H1 (cell line): ENCODE measurements at regions not wholly inside any gene's neighbourhood (a gene's known extent, or its start where the extent isn't known, plus 50 kb on each side); places are given as distances from the start of the nearest gene placed in this dataset.

ENCODE experiments used
- CTCF ChIA-PET: fragments of 300-600 bp; sonication (Branson Sonifier 250); formaldehyde crosslinking; loops from one replicate; lab custom pipeline; 2021; ENCODE audit not compliant: partially characterized antibody; lab: Charles Lee
- POLR2A ChIA-PET: fragments of 300-600 bp; sonication (Branson Sonifier 250); formaldehyde crosslinking; loops from one replicate; lab custom pipeline; 2021; ENCODE audit warnings: inconsistent platforms; ENCODE audit not compliant: partially characterized antibody; lab: Charles Lee
- DNase-seq, 2 experiments: peaks; one replicate each; pipeline versions ENCODE4 v3.0.0 to v3.0.0-alpha.2; 2010 to 2022; ENCODE audit warnings: low spot score in 2 of 2, low read depth in 1 of 2, mixed read lengths in 1 of 2
- FAIRE-seq: peaks from 2 replicates; lab custom pipeline; 2011; peaks lifted over from hg19 to GRCh38; lab: Jason Lieb, UNC
- H2AFZ ChIP-seq: 2 replicates; pipeline ENCODE4 v1.8.1; 2012; ENCODE audit warnings: low read length, inconsistent platforms
- H2AK5ac ChIP-seq: 2 replicates; pipeline ENCODE4 v1.6.1; 2013; ENCODE audit warnings: low read depth, low read length
- H2BK120ac ChIP-seq: replicated peaks from 2 replicates; pipeline ENCODE3; 2013; ENCODE audit warnings: low read depth, low read length, inconsistent platforms
- H2BK12ac ChIP-seq: 2 replicates; pipeline ENCODE4 v1.6.1; 2013; ENCODE audit warnings: low read depth, low read length
- H2BK15ac ChIP-seq: 2 replicates; pipeline ENCODE4 v1.6.1; 2013; ENCODE audit warnings: low read length
- H2BK20ac ChIP-seq: 2 replicates; pipeline ENCODE4 v1.6.1; 2013; ENCODE audit warnings: low read length
- H2BK5ac ChIP-seq: 2 replicates; pipeline ENCODE4 v1.6.1; 2013; ENCODE audit warnings: low read depth, low read length
- H3K14ac ChIP-seq: 2 replicates; pipeline ENCODE4 v1.6.1; 2013; ENCODE audit warnings: inconsistent platforms; ENCODE audit not compliant: insufficient read length
- H3K18ac ChIP-seq: 2 replicates; pipeline ENCODE4 v1.6.1; 2013; ENCODE audit warnings: low read length; ENCODE audit errors: extremely low read depth
- H3K23ac ChIP-seq: 2 replicates; pipeline ENCODE4 v1.6.1; 2013; ENCODE audit warnings: inconsistent platforms; ENCODE audit not compliant: insufficient read length
- H3K23me2 ChIP-seq: 2 replicates; pipeline ENCODE4 v1.6.1; 2013; ENCODE audit warnings: low read depth, low read length
- H3K27ac ChIP-seq: 2 replicates; pipeline ENCODE4 v1.6.1; 2011; ENCODE audit warnings: low read depth, low read length, inconsistent platforms
- H3K27me3 ChIP-seq, 4 experiments: replicated peaks in 1 of 4; 1 replicate in 1 of 4; 2 replicates in 3 of 4; pipeline versions ENCODE4 v1.6.1 to v1.8.1; 2011 to 2013; ENCODE audit warnings: low read length in 3 of 4, mild to moderate bottlenecking in 3 of 4, inconsistent platforms in 2 of 4, mixed read lengths in 2 of 4, moderate library complexity in 1 of 4; ENCODE audit not compliant: control insufficient read depth in 3 of 4, insufficient read depth in 3 of 4; ENCODE audit errors: extremely low read depth in 1 of 4
- H3K36me3 ChIP-seq, 4 experiments: 2 replicates each; pipeline versions ENCODE4 v1.6.1 to v1.8.1; 2011 to 2013; ENCODE audit warnings: mild to moderate bottlenecking in 4 of 4, low read length in 3 of 4, moderate library complexity in 2 of 4, control low read depth in 1 of 4, inconsistent platforms in 1 of 4; ENCODE audit not compliant: insufficient read depth in 4 of 4, control insufficient read depth in 2 of 4
- H3K4ac ChIP-seq: replicated peaks from 2 replicates; pipeline ENCODE3; 2013; ENCODE audit warnings: low read length, low read depth, mixed read lengths, inconsistent platforms; ENCODE audit not compliant: insufficient read length
- H3K4me1 ChIP-seq, 4 experiments: replicated peaks in 1 of 4; 1 replicate in 1 of 4; 2 replicates in 3 of 4; pipeline versions ENCODE4 v1.6.1 to v1.8.1; 2011 to 2013; ENCODE audit warnings: low read length in 3 of 4, inconsistent platforms in 2 of 4, mixed read lengths in 1 of 4; ENCODE audit not compliant: insufficient read depth in 4 of 4, control insufficient read depth in 3 of 4
- H3K4me2 ChIP-seq, 2 experiments: 2 replicates each; pipeline versions ENCODE4 v1.6.1 to v1.8.1; 2011 to 2013; ENCODE audit warnings: low read depth in 2 of 2, low read length in 2 of 2, control low read depth in 1 of 2, inconsistent platforms in 1 of 2, mild to moderate bottlenecking in 1 of 2; ENCODE audit not compliant: insufficient read depth in 1 of 2
- H3K4me3 ChIP-seq, 4 experiments: fragments of 200-600, 300-600 bp in 1 of 4; sonication (generic), shearing (Covaris generic), sonication (Bioruptor Twin) in 1 of 4; 2 replicates each; pipeline versions ENCODE4 v1.5.1 to v1.8.1; 2011 to 2016; ENCODE audit warnings: low read length in 4 of 4, low read depth in 3 of 4, control low read depth in 2 of 4, inconsistent platforms in 2 of 4, mild to moderate bottlenecking in 2 of 4, mixed read lengths in 1 of 4, moderate library complexity in 1 of 4; ENCODE audit not compliant: insufficient read depth in 2 of 4; ENCODE audit errors: extremely low read depth in 1 of 4
- H3K56ac ChIP-seq: replicated peaks from 2 replicates; pipeline ENCODE3; 2013; ENCODE audit warnings: low read depth, mild to moderate bottlenecking, mixed read lengths, low read length, inconsistent platforms; ENCODE audit not compliant: insufficient read length
- H3K79me1 ChIP-seq: 2 replicates; pipeline ENCODE4 v1.6.1; 2013; ENCODE audit warnings: low read depth, low read length, control low read depth
- H3K79me2 ChIP-seq, 2 experiments: 2 replicates each; pipeline versions ENCODE4 v1.6.1 to v1.8.1; 2012 to 2013; ENCODE audit warnings: low read length in 2 of 2, mild to moderate bottlenecking in 2 of 2, inconsistent platforms in 1 of 2; ENCODE audit not compliant: insufficient read depth in 2 of 2, control insufficient read depth in 1 of 2
- H3K9ac ChIP-seq, 4 experiments: replicated peaks in 1 of 4; 1 replicate in 1 of 4; 2 replicates in 3 of 4; pipeline versions ENCODE4 v1.6.1 to v1.8.1; 2011 to 2013; ENCODE audit warnings: low read depth in 3 of 4, low read length in 3 of 4, control low read depth in 2 of 4, mild to moderate bottlenecking in 2 of 4, moderate library complexity in 2 of 4, inconsistent platforms in 1 of 4; ENCODE audit errors: extremely low read depth in 1 of 4
- H3K9me3 ChIP-seq, 2 experiments: 2 replicates each; pipeline versions ENCODE4 v1.6.1 to v1.8.1; 2012 to 2013; ENCODE audit warnings: mild to moderate bottlenecking in 2 of 2, moderate library complexity in 2 of 2, control low read depth in 1 of 2, inconsistent platforms in 1 of 2, low read depth in 1 of 2, low read length in 1 of 2, mixed read lengths in 1 of 2; ENCODE audit not compliant: insufficient read depth in 2 of 2
- H4K20me1 ChIP-seq, 2 experiments: replicated peaks in 1 of 2; 2 replicates each; pipeline versions ENCODE3 to v1.8.1; 2011 to 2013; ENCODE audit warnings: inconsistent platforms in 2 of 2, low read length in 2 of 2, mild to moderate bottlenecking in 1 of 2; ENCODE audit not compliant: insufficient read depth in 2 of 2, control insufficient read depth in 1 of 2
- H4K5ac ChIP-seq: 2 replicates; pipeline ENCODE4 v1.6.1; 2013; ENCODE audit warnings: low read length, low read depth, mixed read lengths, inconsistent platforms; ENCODE audit not compliant: insufficient read length
- H4K8ac ChIP-seq: 2 replicates; pipeline ENCODE4 v1.8.0; 2013; ENCODE audit warnings: mild to moderate bottlenecking, moderate library complexity, low read length, inconsistent platforms; ENCODE audit not compliant: insufficient read depth; ENCODE audit errors: extremely low read depth
- H4K91ac ChIP-seq: replicated peaks from 2 replicates; pipeline ENCODE3; 2013; ENCODE audit warnings: low read length, mixed read lengths, inconsistent platforms; ENCODE audit not compliant: insufficient read length
- BRCA1 ChIP-seq: IDR thresholded peaks from 2 replicates; pipeline ENCODE4 v1.6.1; 2012; ENCODE audit warnings: low read depth, low read length, improper control_type of control experiment
- CHD1 ChIP-seq: IDR thresholded peaks from 2 replicates; pipeline ENCODE4 v1.6.1; 2012; ENCODE audit warnings: low read depth, low read length, improper control_type of control experiment
- CHD2 ChIP-seq: IDR thresholded peaks from 2 replicates; pipeline ENCODE4 v1.6.1; 2012; ENCODE audit warnings: low read length, improper control_type of control experiment
- JUND ChIP-seq: IDR thresholded peaks from 2 replicates; pipeline ENCODE4 v1.6.1; 2011; ENCODE audit warnings: mild to moderate bottlenecking, improper control_type of control experiment, low read length
- KDM1A ChIP-seq: fragments of 200-600, 300-600 bp; sonication (generic); IDR thresholded peaks from 2 replicates; pipeline ENCODE4 v1.7.1; 2016; ENCODE audit warnings: mild to moderate bottlenecking, low read length, borderline replicate concordance
- MAFK ChIP-seq: IDR thresholded peaks from 2 replicates; pipeline ENCODE4 v1.6.1; 2012; ENCODE audit warnings: low read depth, mild to moderate bottlenecking, improper control_type of control experiment, low read length
- MAX ChIP-seq: IDR thresholded peaks from 2 replicates; pipeline ENCODE4 v1.6.1; 2012; ENCODE audit warnings: inconsistent platforms
- NANOG ChIP-seq: IDR thresholded peaks from 2 replicates; pipeline ENCODE4 v1.6.1; 2011; ENCODE audit warnings: low read length, low read depth, mild to moderate bottlenecking, inconsistent platforms; ENCODE audit not compliant: insufficient read depth, poor library complexity, severe bottlenecking
- SP1 ChIP-seq: IDR thresholded peaks from 2 replicates; pipeline ENCODE4 v1.6.1; 2011; ENCODE audit warnings: low read depth, low read length
- TAF1 ChIP-seq: IDR thresholded peaks from 2 replicates; pipeline ENCODE4 v1.6.1; 2011; ENCODE audit warnings: mild to moderate bottlenecking, low read depth, low read length
- WGBS, 2 experiments: shearing (Covaris generic) in 1 of 2; methylation state at CpG; one replicate each; pipeline versions ENCODE4 v1.1.6 to v1.1.7; 2013 to 2015; ENCODE audit warnings: low lambda C conversion rate in 2 of 2, mixed read lengths in 2 of 2, inconsistent platforms in 1 of 2, low coverage in 1 of 2, missing lambda C conversion rate in 1 of 2; ENCODE audit not compliant: insufficient replicate concordance in 2 of 2, insufficient coverage in 1 of 2, insufficient read length in 1 of 2; ENCODE audit errors: extremely low coverage in 1 of 2, missing lambda C conversion rate in 1 of 2; 5-methylcytosine and 5-hydroxymethylcytosine counted together

- H4K20me1 ChIP-seq, result no peaks in the 10 kb centered on the region
- no peak overlapping the region for H2AK5ac ChIP-seq
- H3K18ac ChIP-seq, result no peak overlapping the region
- POLR2A ChIA-PET, result interaction anchor here (1.5 kb wide), 1 partner anchor 29 kb away, joined by 4 read pairs; no protein-coding TSS in a partner anchor
- H3K36me3 ChIP-seq, result no peaks in the 10 kb centered on the region
- no peak for DNase-seq
- WGBS, 2 experiments, result 82% methylated on average over 19 of the region's 19 CpGs; no CpG with 5 or more reads in 1 of the 2 experiments
- H4K91ac ChIP-seq, result no peak overlapping the region
- H2BK12ac ChIP-seq, result no peak overlapping the region
- H3K4me3 ChIP-seq, result no peak overlapping the region
- no peaks in the 10 kb centered on the region for H3K79me1 ChIP-seq
- H2BK5ac ChIP-seq, result no peak overlapping the region
- H4K5ac ChIP-seq, result no peak overlapping the region
- H2BK15ac ChIP-seq, result no peak overlapping the region
- no peak overlapping the region for H3K4ac ChIP-seq
- H3K23me2 ChIP-seq, result no peaks in the 10 kb centered on the region
- no peak overlapping the region for H3K56ac ChIP-seq
- no peak overlapping the region for H2BK20ac ChIP-seq
- no peak overlapping the region for H2AFZ ChIP-seq
- no peak overlapping the region for H3K14ac ChIP-seq
- CTCF ChIA-PET, result interaction anchor here (0.9 to 7.4 kb wide), 8 partner anchors 8 to 88 kb away, joined by 3 to 38 read pairs (median 4); no protein-coding TSS in a partner anchor
- no peaks in the 10 kb centered on the region for H3K4me1 ChIP-seq
- no peak overlapping the region for H3K23ac ChIP-seq
- no peak overlapping the region for H2BK120ac ChIP-seq
- H3K27ac ChIP-seq, result no peak overlapping the region
- H3K9me3 ChIP-seq, result no peaks in the 10 kb centered on the region
- no peak overlapping the region for H4K8ac ChIP-seq
- no peak overlapping the region for H3K9ac ChIP-seq
- H3K27me3 ChIP-seq, result 0 out of 7 replicates have a peak, but pooled peaks cover 0 to 3% (median 0%) of the 10 kb centered on the region in 4 experiments
- H3K4me2 ChIP-seq, result no peak overlapping the region
- no peak for FAIRE-seq
- H3K79me2 ChIP-seq, result no peaks in the 10 kb centered on the region
- TF ChIP-seq NANOG, result no peak
- no peak for TF ChIP-seq CHD1
- TF ChIP-seq MAX, result no peak
- no peak for TF ChIP-seq BRCA1
- TF ChIP-seq SP1, result no peak
- no peak for TF ChIP-seq CHD2
- TF ChIP-seq KDM1A, result no peak
- TF ChIP-seq TAF1, result no peak
- TF ChIP-seq MAFK, result no peak
- TF ChIP-seq JUND, result no peak
Measured at GRCh38 chr5:135106610-135107471, 72.8 kb upstream of the PITX1 start.
